HFF-Myc (cell line): ENCODE measurements at regions not wholly inside any gene's neighbourhood (a gene's known extent, or its start where the extent isn't known, plus 50 kb on each side); places are given as distances from the start of the nearest gene placed in this dataset.

Experiments used
- DNase-seq: peaks from one replicate; pipeline ENCODE4 v3.0.0-alpha.2; 2011; ENCODE audit warnings: low read depth; ENCODE audit errors: extremely low read depth
- H3K4me3 ChIP-seq: replicated peaks from 2 replicates; pipeline ENCODE4 v1.5.1; 2011; ENCODE audit warnings: low read depth, mild to moderate bottlenecking, control low read depth, low read length
- TF ChIP-seq, protein P1 (sequence below): IDR thresholded peaks from 2 replicates; pipeline ENCODE4 v1.5.1; 2012; ENCODE audit warnings: mild to moderate bottlenecking, low read depth, low read length, control low read depth; ENCODE audit errors: missing control alignments

DNA sequence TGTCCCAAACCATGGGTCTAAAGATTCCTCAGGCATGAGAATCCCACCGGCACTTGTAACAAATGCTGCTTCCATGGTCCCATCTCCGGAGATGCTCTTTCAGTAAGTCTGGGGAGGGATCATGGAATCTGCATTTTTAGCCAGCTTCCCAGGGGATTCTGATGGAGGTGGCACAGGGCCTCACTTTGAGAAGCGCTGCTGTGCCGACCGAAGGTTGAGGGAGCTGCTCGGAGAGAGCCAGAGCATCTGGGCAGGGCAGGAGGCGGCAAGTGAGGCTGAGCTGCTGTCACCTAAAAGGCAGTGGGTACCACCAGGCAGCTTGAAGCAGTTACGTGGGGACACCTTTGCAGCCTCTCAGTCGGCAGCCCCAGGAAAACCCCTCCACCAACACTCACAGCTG, 100.2 kb upstream of the CDYL start:
- TF ChIP-seq, protein P1, sequence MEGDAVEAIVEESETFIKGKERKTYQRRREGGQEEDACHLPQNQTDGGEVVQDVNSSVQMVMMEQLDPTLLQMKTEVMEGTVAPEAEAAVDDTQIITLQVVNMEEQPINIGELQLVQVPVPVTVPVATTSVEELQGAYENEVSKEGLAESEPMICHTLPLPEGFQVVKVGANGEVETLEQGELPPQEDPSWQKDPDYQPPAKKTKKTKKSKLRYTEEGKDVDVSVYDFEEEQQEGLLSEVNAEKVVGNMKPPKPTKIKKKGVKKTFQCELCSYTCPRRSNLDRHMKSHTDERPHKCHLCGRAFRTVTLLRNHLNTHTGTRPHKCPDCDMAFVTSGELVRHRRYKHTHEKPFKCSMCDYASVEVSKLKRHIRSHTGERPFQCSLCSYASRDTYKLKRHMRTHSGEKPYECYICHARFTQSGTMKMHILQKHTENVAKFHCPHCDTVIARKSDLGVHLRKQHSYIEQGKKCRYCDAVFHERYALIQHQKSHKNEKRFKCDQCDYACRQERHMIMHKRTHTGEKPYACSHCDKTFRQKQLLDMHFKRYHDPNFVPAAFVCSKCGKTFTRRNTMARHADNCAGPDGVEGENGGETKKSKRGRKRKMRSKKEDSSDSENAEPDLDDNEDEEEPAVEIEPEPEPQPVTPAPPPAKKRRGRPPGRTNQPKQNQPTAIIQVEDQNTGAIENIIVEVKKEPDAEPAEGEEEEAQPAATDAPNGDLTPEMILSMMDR, result no peak
- no peak for DNase-seq
- no peak overlapping the region for H3K4me3 ChIP-seq

DNA sequence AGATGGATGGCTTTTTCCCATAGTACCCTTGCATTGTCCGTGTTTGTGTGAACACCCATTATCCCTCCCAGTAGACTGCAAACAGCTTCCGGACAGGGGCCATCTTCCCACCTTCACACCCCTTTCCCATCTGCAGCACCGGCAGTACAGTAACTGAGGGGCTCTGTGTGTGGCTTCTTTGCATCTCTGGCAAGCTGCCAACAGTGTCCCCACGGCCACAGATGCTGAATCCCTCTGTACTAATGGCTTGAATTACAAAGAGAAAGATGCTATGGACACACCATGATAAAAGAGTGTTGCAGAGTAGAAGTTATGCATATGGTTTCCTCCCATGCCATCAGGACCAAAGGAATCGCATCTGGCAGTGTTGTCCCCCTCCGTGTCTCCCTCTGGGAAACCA, 101.1 kb upstream of the CDYL start:
- H3K4me3 ChIP-seq, result no peak overlapping the region
- no peak for DNase-seq
- TF ChIP-seq, protein P1, result no peak

DNA sequence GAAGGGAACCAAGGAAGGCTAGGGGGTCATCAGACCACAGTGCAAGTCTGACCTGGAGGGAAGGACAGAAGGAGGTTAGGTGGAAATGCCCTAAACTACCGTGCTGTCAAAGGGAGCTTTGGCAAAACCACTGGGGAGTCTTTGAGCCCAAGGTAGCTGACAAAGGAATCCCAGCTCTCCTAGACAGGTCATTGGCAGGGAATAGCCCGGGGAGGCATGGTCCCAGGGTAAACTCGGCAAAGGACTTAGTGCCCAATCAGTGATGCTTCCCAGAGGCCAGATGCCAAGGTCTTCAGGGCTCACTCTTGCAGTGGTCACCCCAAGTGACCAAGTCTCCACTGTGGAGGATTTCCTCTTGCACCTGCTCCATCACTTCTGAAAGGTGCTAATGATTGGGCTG, 102.3 kb upstream of the CDYL start:
- TF ChIP-seq, protein P1, result no peak
- no peak overlapping the region for H3K4me3 ChIP-seq
- no peak for DNase-seq

DNA sequence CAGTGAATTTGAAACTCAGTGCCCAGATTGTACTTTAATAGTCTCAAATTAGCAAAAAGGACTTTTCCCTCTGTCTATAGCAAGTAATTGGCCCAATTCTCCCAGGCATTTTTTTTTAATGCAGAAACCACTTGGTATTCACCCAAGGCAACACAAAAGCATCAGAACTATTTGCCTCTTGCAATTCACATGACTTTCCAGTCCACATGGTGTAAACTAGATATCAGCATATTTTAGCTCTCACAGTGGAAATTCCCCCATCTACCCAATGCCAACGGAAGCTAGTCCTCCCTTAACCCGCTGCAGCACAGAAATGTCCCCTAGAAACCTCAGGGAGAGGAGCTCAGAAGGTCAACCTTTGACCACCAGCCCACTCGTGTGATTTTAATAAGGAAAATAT, 103.4 kb upstream of the CDYL start:
- DNase-seq, result no peak
- H3K4me3 ChIP-seq, result no peak overlapping the region
- TF ChIP-seq, protein P1, result no peak

DNA sequence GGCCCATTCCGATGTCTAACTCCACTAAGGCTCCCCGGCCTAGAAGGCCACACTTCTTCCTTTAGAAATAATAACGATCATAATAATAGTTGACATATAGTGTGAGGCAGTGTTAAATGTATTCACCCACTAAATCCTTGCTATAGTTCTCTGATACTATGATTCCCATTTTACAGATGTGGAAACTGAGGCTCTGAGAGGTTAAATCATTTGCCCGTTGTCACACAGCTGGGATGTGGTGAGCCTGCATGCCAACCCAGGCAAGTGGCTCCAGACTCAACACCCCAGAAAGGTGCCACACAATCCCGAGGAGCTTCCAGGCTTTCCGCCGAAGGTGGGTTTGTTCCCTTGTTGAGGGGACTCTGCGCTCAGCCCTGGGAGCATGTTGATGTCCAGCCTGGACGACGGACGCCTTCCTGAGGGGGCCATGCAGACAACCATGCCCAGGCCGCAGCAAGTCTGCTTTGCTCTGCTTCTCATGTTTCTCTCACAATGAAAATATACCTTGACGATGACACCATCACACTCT, 104.6 kb upstream of the CDYL start:
- TF ChIP-seq, protein P1, result no peak
- H3K4me3 ChIP-seq, result no peak overlapping the region
- no peak for DNase-seq

DNA sequence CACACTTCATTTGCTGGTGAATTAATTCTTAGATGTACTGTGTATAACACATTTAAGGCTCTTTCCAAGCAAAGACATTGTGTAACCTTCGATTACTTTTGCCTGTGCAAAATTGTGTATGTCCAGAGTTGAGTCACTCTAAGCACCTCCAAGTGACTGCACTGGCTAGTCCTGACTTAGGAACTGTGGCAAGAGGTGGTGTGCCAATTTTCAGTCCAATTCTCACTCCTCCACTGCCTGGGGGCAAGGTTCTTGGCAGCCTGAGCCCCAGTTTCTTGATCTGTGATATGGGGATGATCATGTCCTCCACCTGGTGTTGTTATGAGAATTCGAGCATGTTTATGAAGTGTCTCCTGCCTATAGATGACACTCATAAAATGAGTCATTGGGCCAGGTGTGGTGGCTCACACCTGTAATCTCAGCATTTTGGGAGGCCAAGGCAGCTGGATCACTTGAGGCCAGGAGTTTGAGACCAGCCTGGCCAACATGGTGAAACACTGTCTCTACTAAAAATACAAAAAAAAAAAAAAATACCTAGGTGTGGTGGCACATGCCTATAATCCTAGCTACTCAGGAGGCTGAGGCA, 105.3 kb upstream of the CDYL start:
- DNase-seq, result no peak
- no peak overlapping the region for H3K4me3 ChIP-seq
- TF ChIP-seq, protein P1, result no peak

DNA sequence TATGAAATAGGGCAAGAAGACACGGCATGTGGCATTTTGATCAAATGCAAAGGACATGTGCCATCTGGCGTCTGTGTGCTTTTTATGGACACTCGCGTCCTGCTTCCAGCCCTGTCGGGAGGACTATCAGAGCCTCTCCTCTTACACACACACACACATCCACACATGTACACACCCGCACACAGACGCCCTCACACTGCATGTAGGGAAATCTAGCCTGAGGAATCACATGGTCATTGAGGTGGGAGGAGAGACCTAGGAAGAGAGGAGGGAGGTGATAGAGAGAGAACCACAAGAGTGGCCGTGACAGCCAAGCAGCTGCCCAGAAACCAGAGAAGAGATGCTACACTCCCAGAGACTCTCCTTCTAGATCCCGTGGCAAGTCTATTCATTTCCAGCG, 105.9 kb upstream of the CDYL start:
- H3K4me3 ChIP-seq, result no peak overlapping the region
- no peak for DNase-seq
- TF ChIP-seq, protein P1, result no peak
